Neural cell (in vitro differentiated cells): ENCODE measurements at regions not wholly inside any gene's neighbourhood (a gene's known extent, or its start where the extent isn't known, plus 50 kb on each side); places are given as distances from the start of the nearest gene placed in this dataset.

Experiments
- H2AFZ ChIP-seq: fragments of 200-600, 300-800 bp; sonication (generic), shearing (Covaris generic); 2 replicates; pipeline ENCODE4 v1.6.0; 2014; ENCODE audit warnings: low read depth, mild to moderate bottlenecking, antibody characterized with exemption, low read length, moderate library complexity
- H3F3A ChIP-seq: fragments of 200-600 bp; shearing (Covaris generic); 2 replicates; pipeline ENCODE4 v1.6.1; 2016; ENCODE audit warnings: mild to moderate bottlenecking, moderate library complexity, mixed read lengths, antibody characterized with exemption, low read length; ENCODE audit not compliant: insufficient read depth, poor library complexity, severe bottlenecking
- H3K27ac ChIP-seq: fragments of 200-600, 300-800 bp; sonication (generic), shearing (Covaris generic); 2 replicates; pipeline ENCODE4 v1.5.1; 2014; ENCODE audit warnings: mild to moderate bottlenecking, low read length, moderate library complexity
- H3K27me3 ChIP-seq: fragments of 300-800, 200-600 bp; sonication (generic), shearing (Covaris generic); 2 replicates; pipeline ENCODE4 v1.6.0; 2014; ENCODE audit warnings: mild to moderate bottlenecking, low read depth, low read length, moderate library complexity; ENCODE audit not compliant: insufficient read depth
- H3K36me3 ChIP-seq: fragments of 300-800, 200-600 bp; sonication (generic), shearing (Covaris generic); 2 replicates; pipeline ENCODE4 v1.5.1; 2014; ENCODE audit warnings: mild to moderate bottlenecking, antibody characterized with exemption, low read length, moderate library complexity; ENCODE audit not compliant: insufficient read depth
- H3K4me2 ChIP-seq: fragments of 300-800, 200-600 bp; sonication (generic), shearing (Covaris generic); 2 replicates; pipeline ENCODE4 v1.6.0; 2014; ENCODE audit warnings: mild to moderate bottlenecking, low read length
- H3K4me3 ChIP-seq: fragments of 300-800, 200-600 bp; sonication (generic), shearing (Covaris generic); 2 replicates; pipeline ENCODE4 v1.5.1; 2014; ENCODE audit warnings: mild to moderate bottlenecking, low read length, moderate library complexity
- H3K79me2 ChIP-seq: fragments of 200-600 bp; shearing (Covaris generic); replicated peaks from 2 replicates; pipeline ENCODE4 v1.6.0; 2014; ENCODE audit warnings: mild to moderate bottlenecking, low read length, moderate library complexity; ENCODE audit not compliant: insufficient read depth
- H3K9ac ChIP-seq: fragments of 300-800, 200-600 bp; sonication (generic), shearing (Covaris generic); 2 replicates; pipeline ENCODE4 v1.6.1; 2016; ENCODE audit warnings: mild to moderate bottlenecking, low read length, mixed read lengths
- H3K9me2 ChIP-seq: fragments of 200-600 bp; shearing (Covaris generic); 2 replicates; pipeline ENCODE4 v1.6.1; 2016; ENCODE audit warnings: mild to moderate bottlenecking, low read length, mixed read lengths; ENCODE audit not compliant: insufficient read depth
- H3K9me3 ChIP-seq: fragments of 200-600, 300-800 bp; sonication (generic), shearing (Covaris generic); 2 replicates; pipeline ENCODE4 v1.6.1; 2016; ENCODE audit warnings: mild to moderate bottlenecking, mixed run types, low read length, moderate library complexity, mixed read lengths
- H4K20me1 ChIP-seq: fragments of 200-600 bp; shearing (Covaris generic); 2 replicates; pipeline ENCODE4 v1.6.1; 2016; ENCODE audit warnings: mild to moderate bottlenecking, mixed run types; ENCODE audit not compliant: insufficient read depth
- EP300 ChIP-seq: fragments of 450-650 bp; conservative IDR thresholded peaks from 2 replicates; pipeline ENCODE4 v1.6.1; 2014; ENCODE audit warnings: antibody characterized with exemption, mild to moderate bottlenecking, moderate library complexity; ENCODE audit not compliant: poor library complexity, severe bottlenecking
- EZH2 ChIP-seq: fragments of 200-600, 300-800 bp; shearing (Covaris generic), sonication (generic); IDR thresholded peaks from 2 replicates; pipeline ENCODE4 v1.6.1; 2014; ENCODE audit warnings: antibody characterized with exemption, low read length, borderline replicate concordance, mild to moderate bottlenecking; ENCODE audit not compliant: insufficient read depth, poor library complexity, severe bottlenecking
- MXI1 ChIP-seq: fragments of 450-650 bp; conservative IDR thresholded peaks from 2 replicates; pipeline ENCODE4 v1.6.1; 2014; ENCODE audit warnings: antibody characterized with exemption, mild to moderate bottlenecking; ENCODE audit not compliant: poor library complexity, severe bottlenecking
- POLR2AphosphoS5 ChIP-seq: IDR thresholded peaks from 2 replicates; pipeline ENCODE4 v1.6.1; 2012
- RAD21 ChIP-seq: fragments of 450-650 bp; conservative IDR thresholded peaks from 2 replicates; pipeline ENCODE4 v1.6.1; 2014; ENCODE audit warnings: antibody characterized with exemption, mild to moderate bottlenecking, moderate library complexity
- REST ChIP-seq: IDR thresholded peaks from 2 replicates; pipeline ENCODE4 v1.6.1; 2012; ENCODE audit warnings: borderline replicate concordance
- SMC3 ChIP-seq: fragments of 450-650 bp; conservative IDR thresholded peaks from 2 replicates; pipeline ENCODE4 v1.6.1; 2014; ENCODE audit warnings: antibody characterized with exemption, mild to moderate bottlenecking, moderate library complexity; ENCODE audit not compliant: poor library complexity
- TAF1 ChIP-seq: IDR thresholded peaks from 2 replicates; pipeline ENCODE4 v1.6.1; 2012; ENCODE audit warnings: low read depth
- TF ChIP-seq, protein P1 (sequence below): fragments of 450-650 bp; IDR thresholded peaks from 2 replicates; pipeline ENCODE4 v1.5.1; 2014; ENCODE audit warnings: antibody characterized with exemption, mild to moderate bottlenecking, moderate library complexity; ENCODE audit not compliant: poor library complexity, severe bottlenecking

- H3K9me3 ChIP-seq: no peaks in the 10 kb centered on the region
- H3K27me3 ChIP-seq: no peaks in the 10 kb centered on the region
- H3K9me2 ChIP-seq: no peaks in the 10 kb centered on the region
- TF ChIP-seq, protein P1, sequence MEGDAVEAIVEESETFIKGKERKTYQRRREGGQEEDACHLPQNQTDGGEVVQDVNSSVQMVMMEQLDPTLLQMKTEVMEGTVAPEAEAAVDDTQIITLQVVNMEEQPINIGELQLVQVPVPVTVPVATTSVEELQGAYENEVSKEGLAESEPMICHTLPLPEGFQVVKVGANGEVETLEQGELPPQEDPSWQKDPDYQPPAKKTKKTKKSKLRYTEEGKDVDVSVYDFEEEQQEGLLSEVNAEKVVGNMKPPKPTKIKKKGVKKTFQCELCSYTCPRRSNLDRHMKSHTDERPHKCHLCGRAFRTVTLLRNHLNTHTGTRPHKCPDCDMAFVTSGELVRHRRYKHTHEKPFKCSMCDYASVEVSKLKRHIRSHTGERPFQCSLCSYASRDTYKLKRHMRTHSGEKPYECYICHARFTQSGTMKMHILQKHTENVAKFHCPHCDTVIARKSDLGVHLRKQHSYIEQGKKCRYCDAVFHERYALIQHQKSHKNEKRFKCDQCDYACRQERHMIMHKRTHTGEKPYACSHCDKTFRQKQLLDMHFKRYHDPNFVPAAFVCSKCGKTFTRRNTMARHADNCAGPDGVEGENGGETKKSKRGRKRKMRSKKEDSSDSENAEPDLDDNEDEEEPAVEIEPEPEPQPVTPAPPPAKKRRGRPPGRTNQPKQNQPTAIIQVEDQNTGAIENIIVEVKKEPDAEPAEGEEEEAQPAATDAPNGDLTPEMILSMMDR: no peak
- no peak for TF ChIP-seq EZH2
- no peak for TF ChIP-seq TAF1
- no peak for TF ChIP-seq POLR2AphosphoS5
- no peak for TF ChIP-seq REST
- TF ChIP-seq RAD21: no peak
- TF ChIP-seq EP300: no peak
- TF ChIP-seq MXI1: no peak
- no peak for TF ChIP-seq SMC3
- H2AFZ ChIP-seq: no peak overlapping the region
- H3K79me2 ChIP-seq: peaks cover 5% of the 10 kb centered on the region
- H3K4me3 ChIP-seq: no peak overlapping the region
- no peak overlapping the region for H3K4me2 ChIP-seq
- no peaks in the 10 kb centered on the region for H4K20me1 ChIP-seq
- no peaks in the 10 kb centered on the region for H3F3A ChIP-seq
- H3K36me3 ChIP-seq: no peaks in the 10 kb centered on the region
- no peak overlapping the region for H3K27ac ChIP-seq
- no peak overlapping the region for H3K9ac ChIP-seq
These were observed 150.9 kb downstream of the TM9SF2 start for GRCh38 chr13:99652141-99652540.

DNA sequence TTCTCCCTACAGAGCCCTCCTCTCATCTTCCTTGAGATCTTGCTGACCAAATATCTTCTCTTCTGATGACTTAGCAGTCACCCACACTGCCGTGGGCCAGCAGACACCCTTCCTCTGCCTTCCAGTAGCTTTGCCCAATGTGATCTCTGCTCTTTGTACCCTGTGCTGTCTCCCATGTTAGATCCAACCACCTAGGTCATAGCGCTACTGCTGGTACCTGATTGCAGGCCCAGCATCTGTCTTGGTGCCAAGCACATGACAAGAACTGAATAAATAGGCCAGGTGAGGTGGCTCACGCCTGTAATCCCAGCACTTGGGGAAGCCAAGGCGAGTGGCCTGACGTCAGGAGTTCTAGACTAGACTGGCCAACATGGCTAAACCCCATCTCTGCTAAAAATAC is 149.7 kb downstream of the TM9SF2 start:
- Histone ChIP-seq H3K9ac (no peak overlapping the region), H3K27me3 (no peaks in the 10 kb centered on the region), H3K79me2 (no peaks in the 10 kb centered on the region), H3K4me3 (no peak overlapping the region), H3K9me3 (no peaks in the 10 kb centered on the region), H2AFZ (no peak overlapping the region), H3K27ac (no peak overlapping the region), H3K4me2 (no peak overlapping the region), H3K36me3 (no peaks in the 10 kb centered on the region), H3F3A (no peaks in the 10 kb centered on the region), H3K9me2 (no peaks in the 10 kb centered on the region), H4K20me1 (no peaks in the 10 kb centered on the region)
- TF ChIP-seq POLR2AphosphoS5 (no peak), RAD21 (no peak), REST (no peak), EP300 (no peak), EZH2 (no peak), TAF1 (no peak)
